ENCODE measurements at regions not wholly inside any gene's neighbourhood (a gene's known extent, or its start where the extent isn't known, plus 50 kb on each side); places are given as distances from the start of the nearest gene placed in this dataset.
"Not testable (repeated sequence)": the region's sequence is repeated elsewhere in the genome, so short reads cannot be mapped to it uniquely, and the experiment has no call there.

DNA sequence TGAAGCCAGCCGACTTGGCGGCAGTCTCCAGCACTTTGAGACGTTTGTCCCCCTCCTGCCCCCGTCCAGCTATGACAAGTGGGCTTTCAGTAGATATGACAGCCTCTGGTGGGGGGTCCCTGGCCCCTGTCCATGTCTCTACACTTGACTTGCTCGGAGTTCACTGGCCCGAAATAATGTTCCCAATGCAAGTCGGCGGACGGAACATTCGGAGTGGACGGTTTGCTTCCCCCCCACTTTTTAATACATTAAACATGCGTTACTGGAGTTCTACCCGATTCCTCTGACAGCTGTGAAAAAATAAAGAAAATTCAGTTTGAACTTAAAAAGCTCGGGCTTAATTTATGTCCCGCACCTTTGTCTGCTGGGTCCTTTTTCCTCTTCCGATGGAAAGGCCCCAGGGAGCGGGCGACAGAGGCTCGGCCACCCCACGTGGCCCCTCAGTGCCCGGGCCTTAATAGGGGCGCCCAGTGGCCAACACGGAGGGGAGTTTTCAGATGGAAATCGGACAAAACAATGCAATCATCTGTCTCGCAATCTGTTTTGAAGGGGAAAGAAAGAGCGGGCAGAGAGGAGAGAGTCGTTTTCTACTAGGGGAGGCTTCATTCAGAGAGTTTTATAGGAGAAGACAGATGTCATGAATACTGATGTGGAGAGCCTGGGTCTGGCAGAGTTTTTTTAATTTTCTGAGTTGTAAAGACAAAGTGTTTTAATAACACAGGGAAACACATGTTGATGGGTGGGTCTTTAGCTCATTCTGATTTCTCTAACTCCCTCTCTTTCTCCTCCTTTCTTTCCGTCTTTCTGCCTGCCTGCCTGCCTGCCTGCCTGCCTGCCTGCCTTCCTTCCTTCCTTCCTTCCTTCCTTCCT lies 50.2 kb downstream of the SMIM38 start:
- DNase-seq (ENCODE audit: low read depth in 2 of 2): no peak

DNA sequence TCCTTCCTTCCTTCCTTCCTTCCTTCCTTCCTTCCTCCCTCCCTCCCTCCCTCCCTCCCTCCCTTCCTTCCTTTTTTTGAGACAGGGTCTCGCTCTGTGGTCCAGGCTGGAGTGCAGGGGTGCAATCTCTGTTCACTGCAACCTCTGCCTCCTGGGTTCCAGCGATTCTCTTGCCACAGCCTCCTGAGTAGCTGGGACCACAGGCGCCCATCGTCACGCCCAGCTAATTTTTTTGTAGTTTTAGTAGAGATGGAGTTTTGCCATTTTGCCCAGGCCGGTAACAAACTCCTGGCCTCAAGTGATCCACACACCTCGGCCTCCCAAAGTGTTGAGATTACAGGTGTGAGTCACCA lies 50.9 kb downstream of the SMIM38 start:
- DNase-seq (ENCODE audit: low read depth in 2 of 2): not testable (repeated sequence)

DNA sequence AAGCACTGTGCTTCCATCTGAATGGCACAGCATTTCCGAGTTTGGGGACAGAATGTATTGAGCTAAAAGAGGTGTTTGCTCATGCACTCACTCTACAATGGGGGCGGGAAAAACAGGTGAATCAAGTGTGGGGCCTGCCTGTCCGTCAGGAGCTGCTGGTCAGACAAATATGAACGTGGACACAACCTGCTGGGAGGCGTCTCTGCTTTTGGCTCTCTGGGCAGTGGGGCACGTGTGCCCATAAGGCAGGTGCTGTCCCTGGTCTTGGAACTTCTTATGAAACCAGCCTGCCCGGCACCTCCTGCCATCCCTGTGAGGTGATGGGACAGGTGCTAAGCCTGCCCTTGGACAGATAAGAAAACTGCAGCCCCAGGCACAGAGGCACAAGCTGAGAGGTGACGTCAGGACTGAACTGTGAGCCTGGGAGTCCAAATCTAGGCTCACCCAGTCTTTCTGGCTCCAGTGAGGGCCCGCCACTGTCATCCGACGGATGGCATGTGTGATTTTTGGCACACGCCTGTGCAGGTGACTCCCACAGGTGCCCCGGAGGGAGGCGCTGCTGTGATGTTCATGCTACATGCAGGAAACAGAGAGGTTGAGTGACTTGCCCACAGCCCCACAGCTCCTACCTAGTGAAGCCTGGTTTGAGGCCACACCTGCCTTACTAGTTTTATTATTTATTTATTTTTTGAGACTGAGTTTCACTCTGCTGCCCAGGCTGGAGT lies 51.6 kb downstream of the SMIM38 start:
- DNase-seq (ENCODE audit: low read depth in 2 of 2): no peak

DNA sequence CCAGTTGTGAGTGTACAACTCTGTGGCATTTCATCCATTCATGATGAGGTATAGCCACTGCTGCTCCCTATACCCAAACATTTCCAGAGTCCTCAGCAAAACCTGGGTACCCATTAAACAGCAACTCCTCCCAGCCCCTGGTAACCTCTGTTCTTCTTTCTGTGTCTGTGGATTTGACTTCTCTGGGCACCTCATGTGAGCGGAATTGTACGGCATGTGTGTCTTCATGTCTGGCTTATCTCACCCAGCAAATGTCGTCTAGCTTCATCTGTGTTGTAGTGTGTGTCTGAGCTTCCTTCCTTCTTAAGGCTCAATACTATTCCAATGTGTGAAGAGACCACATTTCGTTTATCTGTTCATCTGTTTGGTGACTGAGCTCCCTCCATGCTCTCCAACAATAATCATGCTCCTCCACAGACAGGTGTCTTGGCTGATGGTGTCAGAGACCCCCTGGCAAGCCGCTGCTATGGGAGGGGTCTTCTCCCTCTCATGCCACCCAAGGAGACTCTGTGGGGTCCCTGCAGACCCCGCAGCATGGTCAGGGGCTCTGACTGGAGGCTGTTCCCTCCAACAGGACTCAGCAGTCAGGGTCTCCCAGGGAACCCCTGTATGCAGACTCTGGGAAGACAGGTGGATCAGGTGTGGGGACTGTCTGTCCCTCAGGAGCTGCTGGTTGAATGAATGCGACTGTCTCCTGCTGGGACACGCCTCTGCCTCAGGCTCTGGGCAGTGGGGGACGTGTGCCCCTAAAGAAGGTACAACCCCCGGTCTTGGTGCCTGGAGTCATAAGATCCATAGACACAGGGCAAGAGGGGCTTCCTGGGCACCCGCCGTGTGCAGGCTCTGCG lies 52.7 kb downstream of the SMIM38 start:
- DNase-seq (ENCODE audit: low read depth in 2 of 2): no peak

DNA sequence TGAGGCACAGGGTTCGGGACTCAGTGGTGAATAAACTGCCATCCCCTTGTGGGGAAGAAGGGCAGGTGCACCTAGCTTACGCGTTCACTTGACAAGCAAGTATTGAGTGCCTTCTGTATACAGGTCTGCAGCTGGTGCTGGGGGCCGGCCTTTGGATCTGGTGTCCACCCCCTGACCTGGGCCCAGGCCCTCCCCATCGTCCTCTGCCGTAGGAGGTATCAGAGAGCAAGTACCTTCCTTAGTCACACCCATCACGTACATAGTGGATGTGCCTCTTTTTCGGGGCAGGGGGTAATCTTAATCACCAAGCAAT lies 53.3 kb downstream of the SMIM38 start:
- no peak for DNase-seq (ENCODE audit: low read depth in 2 of 2)

DNA sequence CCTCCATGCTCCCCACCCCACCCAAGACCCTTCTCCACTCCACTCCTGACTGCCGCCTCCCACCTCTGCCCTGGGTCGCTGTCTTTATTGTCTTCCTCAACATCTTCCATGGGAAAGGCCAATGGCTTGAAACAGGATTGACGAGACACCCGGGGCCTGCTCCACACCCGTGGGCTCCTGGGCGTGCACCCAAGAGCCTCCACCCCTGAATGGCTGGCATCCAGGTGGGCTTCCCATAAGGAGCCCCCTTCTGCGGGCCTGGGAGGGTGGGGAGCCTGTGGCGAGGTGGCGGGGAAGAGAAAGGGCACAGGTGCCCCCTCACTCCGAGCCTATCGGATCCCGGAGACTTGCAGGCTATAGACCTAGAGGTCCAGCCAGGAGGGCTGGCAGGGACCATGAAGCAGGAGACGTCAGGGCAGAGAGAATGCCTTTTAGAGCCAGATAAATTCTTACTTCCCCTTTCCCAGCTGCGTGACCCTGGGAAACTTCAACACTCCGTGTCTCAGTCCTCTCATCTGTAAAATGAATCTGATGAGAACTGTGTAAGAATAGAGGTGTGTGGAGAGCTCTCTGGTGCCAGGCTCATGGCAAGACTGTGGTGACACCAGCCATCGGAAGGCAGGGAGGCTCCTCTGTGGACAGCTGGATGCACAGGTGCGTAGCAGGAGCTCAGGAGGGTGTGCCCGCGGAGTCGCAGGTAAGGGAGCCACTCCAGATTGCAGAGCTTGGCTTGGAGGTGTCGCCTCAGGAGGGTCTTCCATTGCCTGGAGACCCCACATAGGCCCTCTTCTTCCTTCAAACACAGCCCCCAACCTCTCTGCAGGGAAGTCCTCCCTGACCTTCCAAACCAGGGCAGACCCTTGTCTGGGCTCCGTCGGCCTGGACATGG lies 53.9 kb downstream of the SMIM38 start:
- no peak for DNase-seq (ENCODE audit: low read depth in 2 of 2)

DNA sequence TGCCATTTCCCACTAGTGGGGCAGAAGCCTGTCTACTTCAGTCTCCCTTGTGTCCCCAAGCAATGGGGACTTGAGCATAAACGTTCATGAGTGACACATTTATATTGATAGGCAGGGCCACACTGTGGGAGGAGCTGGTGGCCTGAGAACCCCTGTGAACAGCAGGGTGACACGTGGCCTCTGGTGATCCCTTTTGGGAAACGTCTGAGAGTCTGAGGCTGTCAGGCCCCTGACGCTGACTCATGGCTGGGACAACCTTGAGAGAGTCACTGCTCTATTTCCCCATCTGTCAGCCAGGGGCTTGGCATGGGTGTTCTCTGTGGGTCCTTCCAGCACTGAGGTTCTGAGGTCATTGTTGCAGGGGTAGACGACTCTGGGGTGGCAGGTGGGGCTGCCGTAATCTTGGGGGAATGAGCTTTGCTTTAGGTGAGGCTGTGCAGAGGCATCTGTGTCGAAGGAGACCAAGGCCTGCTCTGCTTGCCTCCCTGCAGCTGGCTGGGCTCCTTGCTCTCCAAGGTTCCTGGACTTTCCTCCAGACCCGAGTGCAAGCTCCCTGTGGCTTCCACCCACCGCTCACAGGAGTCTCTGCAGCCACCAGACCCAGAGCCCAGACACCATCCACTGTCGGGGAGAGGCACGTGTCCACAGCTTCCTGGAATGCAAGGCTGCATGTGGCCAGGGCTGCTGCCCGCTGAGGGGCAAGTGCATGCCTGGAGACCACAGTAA lies 54.7 kb downstream of the SMIM38 start:
- peak in 1 of 2 donors; percentile 25 for DNase-seq (ENCODE audit: low read depth in 2 of 2)

DNA sequence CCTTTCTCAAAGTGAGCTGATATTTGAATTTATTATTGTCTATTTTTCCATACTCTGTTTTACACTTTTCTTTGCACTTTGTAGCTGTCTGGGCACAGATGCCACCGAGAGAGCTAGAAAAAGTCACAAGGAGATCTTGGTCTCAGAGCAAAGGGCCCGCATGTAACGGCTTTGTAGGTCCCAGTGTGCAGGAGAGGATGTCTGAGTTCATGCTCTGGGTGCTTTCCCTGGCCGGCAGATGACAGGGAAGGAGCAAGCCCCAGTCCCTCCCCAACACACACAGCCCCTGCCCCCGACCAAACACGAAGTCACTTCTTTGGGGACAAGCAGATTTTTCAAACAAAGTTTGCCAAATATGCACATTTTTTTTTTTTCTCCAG lies 55.8 kb downstream of the SMIM38 start:
- no peak for DNase-seq (ENCODE audit: low read depth in 2 of 2)

DNA sequence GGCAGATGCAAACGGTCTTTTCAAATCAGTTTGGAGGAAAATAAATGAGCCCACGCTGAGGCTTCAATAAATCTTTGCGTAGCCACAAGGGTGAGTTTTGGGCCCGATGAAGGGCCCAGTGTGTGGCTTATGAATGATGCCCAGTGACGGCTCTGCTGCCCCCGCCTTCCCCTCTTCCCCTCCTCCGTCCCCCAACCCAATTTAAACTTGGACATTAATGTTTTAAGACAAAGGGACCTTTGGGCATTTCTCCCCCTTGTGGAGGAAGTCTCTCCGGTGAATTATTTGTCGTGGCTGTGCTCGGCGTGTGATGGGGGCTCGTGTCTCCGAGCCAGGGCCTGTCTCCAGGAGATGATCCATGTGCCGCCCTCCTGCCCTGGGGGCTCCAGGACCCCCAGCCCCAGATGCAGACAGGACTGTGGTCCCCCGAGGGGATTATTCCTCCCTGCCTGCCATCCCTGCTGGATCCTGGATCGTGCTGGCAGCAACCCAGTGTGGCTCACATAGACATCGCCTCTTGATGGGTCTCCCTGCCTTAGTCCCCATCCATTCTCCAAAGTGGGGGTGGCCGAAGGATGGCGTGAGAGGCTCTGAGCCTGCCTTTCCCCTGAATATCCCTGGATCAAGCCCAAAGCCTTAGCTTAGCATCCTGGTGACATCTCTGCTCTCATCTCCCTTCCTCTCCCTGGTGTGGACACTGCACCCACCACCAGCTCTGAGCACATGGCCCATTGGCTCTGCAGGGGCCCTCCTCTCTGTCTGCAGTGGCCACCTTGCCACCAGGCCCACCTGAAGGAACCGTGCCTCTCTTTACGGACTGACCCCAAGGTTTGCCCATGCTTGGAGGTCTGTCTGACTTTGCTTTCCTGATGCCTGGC lies 56.4 kb downstream of the SMIM38 start:
- DNase-seq (ENCODE audit: low read depth in 2 of 2): no peak

DNA sequence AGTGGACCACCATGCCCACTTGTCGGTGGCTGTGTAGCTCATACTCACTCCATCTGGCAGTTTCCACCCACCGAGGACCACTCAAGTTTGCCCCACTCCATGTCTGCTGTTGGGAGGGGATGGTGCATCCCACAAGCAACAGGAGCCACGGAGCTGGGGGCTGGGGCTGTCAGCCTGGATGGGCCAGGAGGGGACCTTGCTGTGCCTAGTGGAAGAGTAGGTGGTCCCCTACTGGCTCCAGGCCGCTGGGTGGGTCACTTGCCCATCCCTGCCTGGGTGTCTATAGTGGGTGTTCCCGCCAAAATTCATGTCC lies 57.0 kb downstream of the SMIM38 start:
- no peak for DNase-seq (ENCODE audit: low read depth in 2 of 2)

DNA sequence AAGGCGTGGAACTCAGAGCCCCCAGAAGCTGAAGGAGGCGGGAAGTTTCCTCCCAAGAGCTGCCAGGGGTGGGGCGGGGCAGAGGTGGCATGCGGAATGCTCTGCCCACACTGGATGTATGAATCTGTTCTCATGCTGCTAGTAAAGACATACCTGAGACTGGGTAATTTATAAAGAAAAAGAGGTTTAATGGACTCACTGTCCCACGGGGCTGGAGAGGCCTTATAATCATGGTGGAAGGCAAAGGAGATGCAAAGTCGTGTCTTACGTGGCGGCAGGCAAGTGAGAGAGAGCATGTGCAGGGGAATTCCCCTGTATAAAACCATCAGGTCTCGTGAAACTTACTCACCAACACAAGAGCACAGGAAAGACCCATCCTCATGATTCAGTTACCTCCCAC lies 57.6 kb downstream of the SMIM38 start:
- DNase-seq (ENCODE audit: low read depth in 2 of 2): peak in 1 of 2 donors; percentile 9

DNA sequence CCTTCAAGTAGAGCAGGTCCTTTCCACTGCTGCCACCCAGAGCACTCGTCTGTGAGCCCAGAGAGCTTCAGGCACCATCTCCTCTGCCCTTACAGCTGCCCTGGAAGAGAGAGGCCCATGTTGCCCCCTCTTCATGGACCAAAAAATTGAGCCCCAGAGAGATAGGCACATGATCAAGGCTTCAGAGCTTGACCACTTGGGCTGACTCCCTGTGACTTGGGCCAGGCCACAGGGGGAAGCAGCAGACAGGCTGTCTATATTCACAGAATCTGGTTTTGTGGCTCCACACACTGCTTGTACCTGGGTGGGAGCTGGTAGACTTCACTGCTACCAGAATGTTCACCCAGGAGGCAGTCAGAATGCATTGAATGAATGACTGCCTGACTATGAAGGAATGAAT lies 58.2 kb downstream of the SMIM38 start:
- no peak for DNase-seq (ENCODE audit: low read depth in 2 of 2)

DNA sequence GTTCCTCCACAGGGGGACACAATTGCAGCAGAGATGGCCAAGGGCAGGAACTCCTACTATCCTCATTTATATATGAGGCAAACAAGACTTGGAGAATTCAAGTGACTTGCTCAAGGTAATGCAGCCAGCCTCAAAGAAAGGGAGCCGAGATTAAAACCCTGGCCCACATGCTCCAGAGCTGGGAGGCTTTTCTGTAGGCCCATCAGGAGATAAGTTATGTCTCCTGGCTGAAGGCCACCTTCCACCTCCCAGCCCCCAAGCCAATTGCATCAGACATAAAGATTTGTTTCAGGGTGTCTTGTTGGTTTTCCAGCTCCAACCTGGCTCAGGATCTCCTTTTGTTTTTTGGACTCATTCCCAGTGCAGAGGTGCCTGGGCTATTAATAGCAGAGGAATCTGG lies 59.5 kb downstream of the SMIM38 start:
- no peak for DNase-seq (ENCODE audit: low read depth in 2 of 2)

DNA sequence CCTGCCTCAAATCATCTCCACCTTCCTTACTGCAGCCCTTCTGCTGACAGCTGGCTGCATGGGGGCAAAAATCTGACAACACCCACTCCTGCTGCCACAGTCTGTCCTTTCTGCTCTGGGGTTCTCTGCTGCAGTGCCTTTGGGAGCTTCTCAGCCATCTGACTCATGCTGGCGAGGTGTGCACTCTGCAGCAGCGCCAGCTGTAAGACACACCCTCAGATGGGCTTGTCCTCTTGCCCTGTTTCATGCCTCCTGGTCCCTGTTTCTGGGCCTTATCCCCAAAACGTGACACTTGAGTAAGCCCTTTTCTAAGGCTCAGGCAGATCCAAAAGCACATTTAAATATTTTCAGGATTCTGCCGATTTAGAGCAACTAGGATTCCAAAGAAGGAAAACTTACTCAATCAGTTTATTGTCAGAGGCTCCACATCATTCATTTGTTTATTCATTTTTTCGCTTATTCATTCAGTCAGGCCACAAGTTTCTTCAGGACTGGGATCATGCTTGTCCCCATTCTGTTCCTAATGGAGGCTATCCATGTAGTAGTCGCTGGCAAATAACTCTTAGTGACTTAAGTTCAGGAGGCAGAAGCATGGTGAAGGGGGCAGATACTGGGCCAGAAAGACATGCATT lies 60.2 kb downstream of the SMIM38 start:
- DNase-seq (ENCODE audit: low read depth in 2 of 2): no peak

DNA sequence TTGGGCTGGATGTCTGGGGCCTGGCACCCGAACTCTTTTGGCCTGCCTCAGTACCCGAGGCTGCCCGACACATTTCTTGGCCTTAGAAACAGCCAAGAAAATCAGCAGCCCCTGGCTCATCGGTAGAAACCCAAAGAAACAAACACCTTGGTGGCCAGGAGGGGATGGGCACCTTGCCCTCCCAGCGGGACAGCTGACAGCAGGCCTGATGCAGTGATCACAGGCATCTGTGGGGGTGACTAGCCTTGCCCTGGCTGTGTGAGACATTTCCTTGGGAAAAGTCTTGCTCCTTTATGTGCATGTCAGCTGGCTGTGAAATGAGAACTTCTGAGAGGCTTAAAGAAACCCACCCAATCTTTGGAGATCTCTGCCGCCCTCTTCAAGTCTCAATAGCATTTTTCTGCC lies 60.9 kb downstream of the SMIM38 start:
- DNase-seq (ENCODE audit: low read depth in 2 of 2): no peak

DNA sequence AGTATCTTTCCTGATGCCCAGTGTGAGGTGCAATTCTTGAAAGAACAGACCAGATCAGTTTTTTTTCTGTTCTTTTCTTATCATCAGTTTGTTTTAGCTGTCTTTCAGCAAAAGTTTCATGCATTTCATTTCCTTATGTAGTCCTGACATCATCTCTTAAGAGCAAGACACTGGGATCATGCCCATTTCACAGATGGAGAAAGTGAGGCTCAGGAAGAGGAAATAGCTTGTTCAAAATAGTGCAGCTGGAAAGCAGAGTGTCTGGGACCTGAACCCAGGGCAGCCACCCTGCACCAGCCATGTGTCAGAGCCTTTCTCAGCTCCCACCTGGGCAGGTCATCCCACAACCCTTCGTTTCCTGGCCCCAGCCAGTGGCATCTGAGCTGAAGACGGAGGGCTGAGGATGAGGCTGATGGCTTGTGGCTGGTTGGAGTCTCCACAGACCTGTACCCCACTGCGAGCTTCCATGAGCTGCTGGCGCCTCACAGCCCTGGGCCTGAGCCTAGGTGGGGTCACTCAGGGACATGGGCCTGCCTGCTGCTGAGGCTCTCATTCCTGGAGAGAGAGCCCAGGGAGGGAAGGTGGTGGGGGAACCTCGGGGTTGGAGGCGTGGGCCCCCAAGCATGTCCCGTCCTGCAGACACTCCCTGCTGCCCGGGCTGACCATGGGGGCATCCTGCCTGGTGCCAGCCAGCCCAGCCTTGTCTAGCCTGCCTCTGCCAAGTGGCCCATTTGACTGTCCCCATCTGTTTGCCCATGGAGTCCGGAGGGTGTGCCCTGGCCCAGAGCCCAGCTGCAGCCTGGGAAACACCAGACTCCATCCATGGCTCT lies 61.8 kb downstream of the SMIM38 start:
- DNase-seq (ENCODE audit: low read depth in 2 of 2): no peak

DNA sequence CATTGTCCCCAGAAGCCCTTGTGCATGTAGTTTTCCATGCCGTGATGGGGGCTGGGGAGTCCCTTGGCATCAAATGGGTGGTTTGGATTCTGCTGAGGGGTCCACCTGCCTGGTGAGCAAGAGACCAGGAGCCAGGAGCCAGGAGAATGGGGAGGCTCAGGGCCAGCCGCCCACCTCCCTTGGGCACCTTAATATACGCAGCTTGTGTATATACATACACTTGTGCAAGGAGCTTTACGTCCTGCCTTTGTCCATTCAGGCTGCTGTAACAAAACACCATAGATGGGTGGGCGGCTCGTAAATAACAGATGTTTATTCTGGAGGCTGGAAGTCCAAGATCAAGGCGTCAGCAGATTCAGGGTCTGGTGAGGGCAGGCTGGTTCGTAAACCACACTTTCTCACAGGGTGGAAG lies 62.5 kb downstream of the SMIM38 start:
- DNase-seq (ENCODE audit: low read depth in 2 of 2): no peak

DNA sequence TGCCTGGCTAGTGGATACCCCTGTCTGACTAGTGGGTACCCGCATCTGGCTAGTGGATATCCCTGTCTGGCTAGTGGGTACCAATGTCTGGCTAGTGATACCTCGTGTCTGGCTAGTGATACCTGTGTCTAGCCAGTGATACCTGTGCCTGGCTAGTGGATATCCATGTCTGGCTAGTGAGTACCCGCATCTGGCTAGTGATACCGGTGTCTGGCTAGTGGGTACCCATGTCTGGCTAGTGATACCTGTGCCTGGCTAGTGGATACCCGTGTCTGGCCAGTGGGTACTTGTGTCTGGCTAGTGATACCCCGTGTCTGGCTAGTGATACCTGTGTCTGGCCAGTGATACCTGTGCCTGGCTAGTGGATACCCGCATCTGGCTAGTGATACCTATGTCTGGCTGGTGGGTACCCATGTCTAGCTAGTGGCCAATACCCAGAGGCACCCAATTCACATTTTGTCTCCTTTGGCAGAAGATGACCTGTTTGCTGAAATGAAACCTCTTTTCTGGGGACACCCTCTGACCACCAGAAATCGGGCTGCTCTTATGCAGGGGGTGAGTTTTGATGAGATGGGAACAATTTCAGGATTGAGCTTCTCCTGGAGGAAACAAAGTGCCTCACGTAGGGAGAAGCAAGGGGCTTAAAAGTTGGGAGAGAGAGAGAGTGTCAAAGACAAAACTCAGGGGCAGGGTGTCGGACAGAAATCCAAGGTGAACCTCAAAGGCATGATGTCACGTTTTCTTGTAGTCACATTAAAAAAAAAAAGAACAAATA lies 63.4 kb downstream of the SMIM38 start:
- no peak for DNase-seq (ENCODE audit: low read depth in 2 of 2)
